GM10248 (cell line): ENCODE measurements at regions not wholly inside any gene's neighbourhood (a gene's known extent, or its start where the extent isn't known, plus 50 kb on each side); places are given as distances from the start of the nearest gene placed in this dataset.

Experiments
- CTCF ChIA-PET: fragments of 300-600 bp; sonication (Branson Sonifier 250); formaldehyde crosslinking; extraction: SDS; loops from one replicate; lab custom pipeline; 2021; ENCODE audit warnings: antibody characterized with exemption; lab: Yijun Ruan, JAX
- POLR2A ChIA-PET: fragments of 350-650 bp; sonication (Branson Sonifier 250); formaldehyde crosslinking; extraction: SDS; loops from one replicate; lab custom pipeline; 2020; ENCODE audit warnings: antibody characterized with exemption; lab: Yijun Ruan, JAX
- DNase-seq: peaks from one replicate; pipeline ENCODE4 v3.0.0; 2012; ENCODE audit errors: extremely low spot score
- CTCF ChIP-seq: IDR thresholded peaks from 2 replicates; pipeline ENCODE4 v1.5.1; 2012; ENCODE audit warnings: mild to moderate bottlenecking, low read depth; ENCODE audit errors: extremely low read depth, missing control alignments, control extremely low read depth

- ChIA-PET POLR2A (no interaction called here), CTCF (no interaction called here)
- TF ChIP-seq CTCF = no peak
- no peak for DNase-seq
Observed at GRCh38 chr20:11769825-11770224, 147.9 kb upstream of the BTBD3 start.

DNA sequence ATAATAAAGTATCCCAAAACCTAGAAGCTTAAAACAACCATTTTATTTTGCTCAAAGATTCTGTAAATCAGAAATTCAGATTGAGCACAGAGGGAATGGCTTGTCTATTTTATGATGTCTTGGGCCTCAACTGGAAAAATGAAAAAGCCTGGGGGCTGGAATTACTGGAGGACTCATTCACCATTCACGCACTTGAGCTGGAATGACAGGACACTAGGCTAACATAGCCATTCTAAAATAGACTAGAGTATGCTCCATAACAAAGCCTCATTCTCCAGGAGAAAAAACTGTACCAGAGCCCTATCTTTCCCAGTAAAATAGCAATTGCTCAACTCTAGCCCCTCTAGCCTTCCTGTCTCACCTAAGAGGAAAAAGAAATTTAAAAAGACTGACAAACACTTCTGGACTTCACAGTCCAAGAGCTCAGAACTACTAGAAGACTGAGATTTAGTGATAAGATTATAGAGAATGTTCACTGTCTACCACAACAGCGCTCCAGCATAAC lies 145.4 kb upstream of the BTBD3 start:
- ChIA-PET POLR2A (no interaction called here), CTCF (no interaction called here)
- TF ChIP-seq CTCF = no peak
- no peak for DNase-seq

GRCh38 chr20:11776687-11777086 lies 141.0 kb upstream of the BTBD3 start:
- CTCF ChIA-PET = no interaction called here
- DNase-seq = no peak
- POLR2A ChIA-PET = no interaction called here
- no peak for TF ChIP-seq CTCF

DNA sequence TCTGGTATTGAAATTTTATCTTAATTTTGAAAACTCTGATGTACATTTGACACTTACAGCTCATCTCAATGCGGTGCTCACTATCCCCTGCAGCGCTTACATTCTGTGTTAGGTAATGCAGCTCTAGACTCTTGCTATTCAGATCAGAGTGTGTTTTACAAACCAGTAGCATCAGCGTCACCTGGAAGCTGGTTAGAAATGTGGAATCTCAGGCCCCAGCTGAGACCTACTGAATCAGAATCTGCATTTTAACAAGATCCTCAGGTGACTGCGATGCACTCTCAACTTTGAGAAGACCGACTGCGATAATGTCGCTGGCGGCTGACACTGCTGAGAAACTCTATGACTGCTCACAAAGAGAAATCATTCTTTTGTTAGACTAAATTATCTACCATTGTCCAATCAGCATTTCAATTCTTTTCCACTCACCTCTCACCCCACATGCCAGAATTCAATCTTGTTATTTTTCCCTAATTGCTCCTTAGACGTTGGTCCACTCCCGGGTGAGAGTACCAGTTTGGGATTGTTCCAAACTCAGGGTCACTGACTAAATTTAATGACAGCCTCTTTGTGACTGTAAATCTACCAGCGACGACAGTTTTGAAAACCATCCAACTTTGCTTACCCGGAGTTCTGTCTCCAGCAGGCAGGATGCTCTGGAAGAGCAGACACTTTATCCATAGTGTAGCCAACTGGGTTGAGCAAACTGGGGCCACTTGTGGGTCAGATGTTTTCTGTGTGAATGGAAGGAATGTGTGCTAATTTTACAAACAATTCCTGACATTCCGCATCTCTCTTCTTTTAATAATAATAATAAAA lies 140.1 kb upstream of the BTBD3 start:
- POLR2A ChIA-PET = no interaction called here
- CTCF ChIA-PET = no interaction called here
- DNase-seq = no peak
- no peak for TF ChIP-seq CTCF

DNA sequence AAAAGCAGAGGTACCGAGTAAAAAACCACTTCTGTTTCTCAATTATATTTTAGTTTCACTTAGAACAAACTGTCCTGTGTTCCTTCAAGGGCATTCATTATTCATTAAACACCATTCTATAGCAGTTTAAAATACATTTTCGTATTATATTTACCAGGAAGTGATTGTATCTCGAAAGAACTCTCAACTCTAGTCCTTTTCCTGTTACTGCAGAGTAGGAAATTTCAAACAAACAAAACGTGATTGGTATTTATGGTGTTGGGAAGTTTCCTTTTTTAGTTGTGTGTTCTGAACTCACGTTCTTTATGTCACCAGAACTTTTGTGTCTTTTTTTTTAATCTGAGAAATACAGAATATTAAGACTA lies 139.5 kb upstream of the BTBD3 start:
- DNase-seq = no peak
- CTCF ChIA-PET = no interaction called here
- POLR2A ChIA-PET = no interaction called here
- no peak for TF ChIP-seq CTCF

DNA sequence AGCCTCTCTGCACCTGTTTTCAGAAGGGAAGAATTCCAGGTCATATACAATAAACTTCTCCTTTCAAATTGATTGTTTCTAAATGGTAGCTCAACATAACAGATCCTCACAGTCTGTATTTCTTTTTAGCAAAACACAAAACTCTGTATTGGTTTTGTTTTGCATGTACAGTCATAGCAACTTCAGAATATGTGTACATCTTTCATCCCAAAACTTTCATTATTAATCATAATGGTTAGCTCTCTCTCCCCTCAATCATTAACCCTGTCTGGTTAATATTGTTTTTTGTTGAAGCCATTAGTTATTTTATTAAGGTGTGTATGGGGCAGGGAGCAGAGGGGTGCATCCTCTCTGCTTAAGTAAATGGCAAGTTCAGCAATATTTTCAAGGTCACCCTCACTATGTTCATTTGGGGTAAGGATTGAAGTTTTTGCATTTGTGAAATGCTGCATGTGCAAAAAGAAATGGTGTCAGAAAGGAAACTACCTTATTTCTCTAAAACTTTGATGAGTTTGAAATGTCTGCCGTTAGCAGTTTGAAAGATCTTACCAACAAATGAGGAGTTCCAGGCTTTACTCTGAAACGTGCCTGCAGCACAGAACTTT lies 136.8 kb upstream of the BTBD3 start:
- no peak for TF ChIP-seq CTCF
- ChIA-PET POLR2A (no interaction called here), CTCF (no interaction called here)
- peak; percentile 11 for DNase-seq
